Nephron progenitor cell (in vitro differentiated cells): ENCODE measurements at regions not wholly inside any gene's neighbourhood (a gene's known extent, or its start where the extent isn't known, plus 50 kb on each side); places are given as distances from the start of the nearest gene placed in this dataset.

ENCODE experiments used
- DNase-seq: peaks from one replicate; pipeline ENCODE4 v3.0.0; 2021
- H3K27ac Mint-ChIP-seq: 2 replicates; pipeline ENCODE4 v1.8.0; 2021; ENCODE audit warnings: mild to moderate bottlenecking, moderate library complexity, mixed read lengths
- H3K27me3 Mint-ChIP-seq: 2 replicates; pipeline ENCODE4 v1.8.0; 2021; ENCODE audit warnings: mild to moderate bottlenecking, low read depth, mixed read lengths; ENCODE audit not compliant: poor library complexity
- H3K36me3 Mint-ChIP-seq: 2 replicates; pipeline ENCODE4 v1.8.0; 2021; ENCODE audit warnings: low read depth, mixed read lengths
- H3K4me1 Mint-ChIP-seq: 2 replicates; pipeline ENCODE4 v1.8.0; 2021; ENCODE audit warnings: mixed read lengths
- H3K4me3 Mint-ChIP-seq: 2 replicates; pipeline ENCODE4 v1.8.0; 2021; ENCODE audit warnings: mild to moderate bottlenecking, moderate library complexity, mixed read lengths
- H3K9me3 Mint-ChIP-seq: 2 replicates; pipeline ENCODE4 v1.8.0; 2021; ENCODE audit warnings: mild to moderate bottlenecking, moderate library complexity, mixed read lengths
- TF ChIP-seq, protein P1 (sequence below): fragments of 200-600 bp; sonication (generic); IDR thresholded peaks from 2 replicates; pipeline ENCODE4 v1.5.0; 2021; ENCODE audit warnings: antibody characterized with exemption

DNA sequence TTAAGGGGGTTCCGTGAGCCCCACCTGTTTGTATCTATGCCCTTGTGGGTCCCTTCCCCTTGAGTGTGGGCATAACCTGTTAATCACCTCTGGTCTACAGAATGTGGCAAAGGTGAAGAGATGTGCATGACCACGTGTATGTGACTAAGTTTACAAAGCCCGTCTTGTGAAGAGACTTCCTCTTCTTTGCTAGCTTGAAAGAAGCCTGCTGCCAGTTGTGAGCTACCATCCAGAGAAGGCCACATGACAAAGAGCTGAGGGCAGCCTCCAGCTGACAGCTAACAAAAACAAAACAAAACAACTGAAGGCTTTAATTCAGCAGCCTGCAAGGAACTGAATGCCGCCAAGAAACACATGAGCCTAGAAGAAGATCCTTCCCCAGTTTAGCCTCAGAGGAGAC lies 112.0 kb downstream of the AXIN2 start:
- DNase-seq, result no peak
- H3K27me3 Mint-ChIP-seq, result peaks cover 6% of the 10 kb centered on the region
- H3K36me3 Mint-ChIP-seq, result no peaks in the 10 kb centered on the region
- no peak overlapping the region for H3K27ac Mint-ChIP-seq
- H3K9me3 Mint-ChIP-seq, result peaks cover 26% of the 10 kb centered on the region
- H3K4me1 Mint-ChIP-seq, result peaks cover 14% of the 10 kb centered on the region
- no peak overlapping the region for H3K4me3 Mint-ChIP-seq
- TF ChIP-seq, protein P1, sequence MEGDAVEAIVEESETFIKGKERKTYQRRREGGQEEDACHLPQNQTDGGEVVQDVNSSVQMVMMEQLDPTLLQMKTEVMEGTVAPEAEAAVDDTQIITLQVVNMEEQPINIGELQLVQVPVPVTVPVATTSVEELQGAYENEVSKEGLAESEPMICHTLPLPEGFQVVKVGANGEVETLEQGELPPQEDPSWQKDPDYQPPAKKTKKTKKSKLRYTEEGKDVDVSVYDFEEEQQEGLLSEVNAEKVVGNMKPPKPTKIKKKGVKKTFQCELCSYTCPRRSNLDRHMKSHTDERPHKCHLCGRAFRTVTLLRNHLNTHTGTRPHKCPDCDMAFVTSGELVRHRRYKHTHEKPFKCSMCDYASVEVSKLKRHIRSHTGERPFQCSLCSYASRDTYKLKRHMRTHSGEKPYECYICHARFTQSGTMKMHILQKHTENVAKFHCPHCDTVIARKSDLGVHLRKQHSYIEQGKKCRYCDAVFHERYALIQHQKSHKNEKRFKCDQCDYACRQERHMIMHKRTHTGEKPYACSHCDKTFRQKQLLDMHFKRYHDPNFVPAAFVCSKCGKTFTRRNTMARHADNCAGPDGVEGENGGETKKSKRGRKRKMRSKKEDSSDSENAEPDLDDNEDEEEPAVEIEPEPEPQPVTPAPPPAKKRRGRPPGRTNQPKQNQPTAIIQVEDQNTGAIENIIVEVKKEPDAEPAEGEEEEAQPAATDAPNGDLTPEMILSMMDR, result no peak

DNA sequence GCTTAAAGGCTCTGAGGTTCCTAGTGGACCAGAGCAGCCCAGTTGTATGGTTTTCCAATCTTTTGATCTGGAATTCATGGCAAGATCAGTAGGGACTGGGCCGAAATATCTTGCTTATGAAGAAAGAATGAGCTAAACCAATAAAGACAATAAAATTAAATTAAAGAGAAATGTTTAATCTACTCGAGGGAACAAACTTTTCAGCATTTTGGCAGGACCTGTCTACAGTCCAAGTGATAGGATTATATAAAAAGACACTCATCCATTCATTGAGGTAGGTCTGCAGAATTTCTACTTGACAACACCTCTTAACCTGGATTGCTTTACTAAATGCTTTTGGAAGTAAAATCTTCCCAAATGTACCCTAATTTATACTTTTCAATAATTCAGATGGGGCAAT lies 113.6 kb downstream of the AXIN2 start:
- Mint-ChIP-seq H3K27ac (no peak overlapping the region), H3K27me3 (peaks cover 6% of the 10 kb centered on the region), H3K9me3 (peaks cover 26% of the 10 kb centered on the region), H3K36me3 (no peaks in the 10 kb centered on the region), H3K4me3 (no peak overlapping the region), H3K4me1 (peaks cover 18% of the 10 kb centered on the region)
- DNase-seq, result no peak
- TF ChIP-seq, protein P1, result no peak

GRCh38 chr17:65446838-65447526 lies 114.5 kb downstream of the AXIN2 start:
- peaks cover 24% of the 10 kb centered on the region for H3K9me3 Mint-ChIP-seq
- H3K27ac Mint-ChIP-seq, result no peak overlapping the region
- TF ChIP-seq, protein P1, result no peak
- no peak overlapping the region for H3K4me3 Mint-ChIP-seq
- H3K36me3 Mint-ChIP-seq, result no peaks in the 10 kb centered on the region
- H3K27me3 Mint-ChIP-seq, result peaks cover 6% of the 10 kb centered on the region
- H3K4me1 Mint-ChIP-seq, result peaks cover 18% of the 10 kb centered on the region
- DNase-seq, result no peak

DNA sequence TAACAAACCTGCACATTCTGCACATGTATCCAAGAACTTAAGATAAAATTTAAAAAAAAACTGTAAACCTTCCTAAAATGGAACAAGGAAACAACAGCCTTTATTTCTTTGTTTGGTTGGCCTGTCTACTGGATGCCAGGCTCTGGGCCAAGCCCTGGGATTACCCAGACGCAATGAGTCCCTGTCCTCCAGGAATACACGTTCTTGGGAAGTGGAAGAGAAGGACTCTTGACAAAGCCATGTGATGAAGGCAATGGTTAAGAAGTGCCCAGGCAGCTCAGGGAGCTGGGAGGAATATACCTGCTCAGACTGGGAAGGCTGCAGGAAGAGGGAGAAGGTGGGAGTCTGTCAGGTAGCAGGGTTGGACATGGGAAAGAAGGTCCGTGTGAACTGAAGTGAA lies 115.4 kb downstream of the AXIN2 start:
- DNase-seq, result no peak
- TF ChIP-seq, protein P1, result no peak
- peaks cover 15% of the 10 kb centered on the region for H3K9me3 Mint-ChIP-seq
- peaks cover 21% of the 10 kb centered on the region for H3K4me1 Mint-ChIP-seq
- no peak overlapping the region for H3K4me3 Mint-ChIP-seq
- no peak overlapping the region for H3K27ac Mint-ChIP-seq
- H3K36me3 Mint-ChIP-seq, result no peaks in the 10 kb centered on the region
- H3K27me3 Mint-ChIP-seq, result peaks cover 6% of the 10 kb centered on the region

DNA sequence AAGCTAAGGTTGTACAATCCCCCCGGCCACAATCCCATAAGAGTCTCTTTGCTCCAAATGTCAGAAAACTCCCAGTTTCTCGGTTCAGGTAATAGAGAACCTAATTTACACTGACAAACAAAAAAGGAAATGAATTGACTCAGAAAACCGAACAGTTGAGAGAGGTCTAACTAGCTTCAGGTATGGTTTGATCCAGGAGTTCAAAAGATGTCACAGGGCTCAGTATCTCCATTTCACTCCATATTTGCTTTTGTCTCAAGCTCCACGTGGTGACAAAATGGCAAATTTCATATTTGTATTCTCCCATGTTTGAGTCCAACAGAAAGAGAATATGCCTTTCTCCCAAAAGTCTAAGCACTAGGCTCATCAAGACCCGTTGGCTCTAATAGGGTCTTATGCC lies 117.4 kb downstream of the AXIN2 start:
- no peak overlapping the region for H3K27ac Mint-ChIP-seq
- peaks cover 6% of the 10 kb centered on the region for H3K27me3 Mint-ChIP-seq
- TF ChIP-seq, protein P1, result no peak
- no peaks in the 10 kb centered on the region for H3K36me3 Mint-ChIP-seq
- peaks cover 38% of the 10 kb centered on the region for H3K4me1 Mint-ChIP-seq
- H3K4me3 Mint-ChIP-seq, result no peak overlapping the region
- DNase-seq, result no peak
- peaks cover 3% of the 10 kb centered on the region for H3K9me3 Mint-ChIP-seq

DNA sequence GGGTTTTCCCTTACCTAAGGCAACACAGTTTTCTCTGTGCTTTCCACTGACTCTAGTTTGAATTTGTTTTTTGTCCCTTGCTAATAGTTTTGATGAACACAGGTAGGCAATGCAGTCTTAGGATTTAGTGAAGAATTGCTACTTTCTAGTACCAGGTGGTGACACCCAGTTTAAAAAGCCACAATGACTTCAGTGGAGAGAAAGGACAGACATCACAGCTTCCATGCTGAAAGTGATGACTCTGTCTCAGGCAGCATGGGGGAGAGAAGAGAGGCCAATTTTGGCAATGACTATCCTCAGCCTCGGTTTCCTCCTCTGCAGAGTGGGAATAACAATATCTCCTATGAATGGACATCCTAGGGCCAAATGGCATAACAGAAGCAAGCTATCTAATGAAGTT lies 118.8 kb downstream of the AXIN2 start:
- Mint-ChIP-seq H3K9me3 (no peaks in the 10 kb centered on the region), H3K36me3 (no peaks in the 10 kb centered on the region), H3K27ac (no peak overlapping the region), H3K27me3 (peaks cover 6% of the 10 kb centered on the region), H3K4me3 (no peak overlapping the region), H3K4me1 (peaks cover 44% of the 10 kb centered on the region)
- no peak for DNase-seq
- TF ChIP-seq, protein P1, result no peak
